NCI-H510A (cell line): ENCODE measurements at regions not wholly inside any gene's neighbourhood (a gene's known extent, or its start where the extent isn't known, plus 50 kb on each side); places are given as distances from the start of the nearest gene placed in this dataset.

Experiments
- DNase-seq: peaks from one replicate; lab custom pipeline; 2025; lab: John Stamatoyannopoulos, UW

GRCh38 chr20:43241057-43241702 lies 51.5 kb upstream of the PTPRT start:
- DNase-seq: no peak
